ENCODE measurements at regions not wholly inside any gene's neighbourhood (a gene's known extent, or its start where the extent isn't known, plus 50 kb on each side); places are given as distances from the start of the nearest gene placed in this dataset.
A peak's percentile ranks its signal among the peaks of the same experiment; 100 is the strongest.

GRCh38 chr2:129728035-129728972 is 251.2 kb upstream of the RAB6C start:
- DNase-seq (ENCODE audit: low spot score) = peak; percentile 9

DNA sequence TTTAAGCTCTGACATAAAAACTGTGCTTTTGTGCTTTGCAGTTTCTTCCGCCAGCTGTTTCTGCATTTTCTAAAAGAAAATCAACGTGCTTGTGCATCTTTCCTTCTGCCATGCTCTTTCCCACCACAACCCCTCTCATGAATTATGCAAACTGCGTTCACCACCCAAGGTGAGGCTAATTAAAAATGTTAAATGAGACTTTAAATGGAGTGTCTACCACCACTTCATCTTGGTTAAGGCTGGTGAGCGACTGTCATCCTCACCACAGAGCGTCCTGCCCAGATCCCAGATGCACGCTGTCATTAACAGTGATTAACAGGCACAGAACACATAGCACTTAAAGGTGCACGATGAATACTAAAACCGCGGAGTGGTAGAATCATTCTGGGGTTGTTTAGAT is 250.5 kb upstream of the RAB6C start:
- no peak for DNase-seq (ENCODE audit: low spot score)

DNA sequence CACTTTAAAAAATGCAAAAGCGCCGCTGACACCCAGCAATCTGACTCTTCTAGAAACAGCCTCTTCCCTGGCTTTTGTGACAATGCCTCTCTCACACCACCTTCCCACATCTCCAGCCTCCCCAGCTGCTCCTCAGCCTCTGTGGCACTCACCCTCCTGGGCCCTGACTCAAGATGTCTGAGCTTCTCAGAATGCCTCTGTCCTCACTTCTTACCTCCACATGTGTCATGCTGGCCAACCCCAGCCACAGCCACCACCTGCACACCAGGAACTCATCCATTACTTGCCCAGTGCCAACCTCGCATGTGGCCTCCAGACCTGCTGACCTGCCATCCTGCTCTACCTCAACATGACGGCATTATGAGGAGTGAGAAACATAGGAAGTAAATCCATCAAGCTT is 249.8 kb upstream of the RAB6C start:
- DNase-seq (ENCODE audit: low spot score) = no peak

- no peak for DNase-seq (ENCODE audit: low spot score)
Measured at GRCh38 chr2:129730979-129731378, 248.5 kb upstream of the RAB6C start.

DNA sequence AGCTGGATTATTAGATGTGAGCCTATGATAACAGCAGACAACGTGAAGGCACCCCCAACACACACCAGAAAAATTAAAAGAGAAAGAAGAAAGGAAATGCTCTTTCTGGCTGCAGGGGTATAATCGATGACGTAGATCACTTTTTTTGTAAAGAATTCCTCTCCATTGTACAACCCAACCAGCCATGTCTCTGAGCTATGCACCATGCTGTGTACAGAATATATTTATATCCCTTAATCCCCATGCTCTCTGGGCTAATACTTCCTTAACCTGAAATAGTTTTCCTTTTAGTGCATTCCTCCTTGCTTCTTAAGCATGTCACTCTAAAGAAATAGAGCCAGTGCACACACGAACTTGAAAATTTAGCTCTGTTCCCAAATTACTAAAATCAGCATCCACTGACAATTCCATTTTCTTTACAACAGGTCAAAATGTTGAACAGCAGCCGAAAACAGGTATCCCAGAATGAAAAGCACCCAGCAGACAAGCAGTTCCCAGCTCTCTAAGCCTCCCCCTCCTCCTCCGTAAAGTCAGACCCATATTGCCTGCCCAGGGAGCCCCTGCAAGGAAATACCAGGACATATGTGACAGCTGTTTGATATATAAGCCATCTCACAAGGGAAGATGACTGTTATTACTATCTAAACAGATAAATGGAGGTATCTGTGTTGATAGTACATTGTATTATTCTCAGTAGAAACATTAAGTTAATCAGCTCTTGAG is 247.4 kb upstream of the RAB6C start:
- no peak for DNase-seq (ENCODE audit: low spot score)

DNA sequence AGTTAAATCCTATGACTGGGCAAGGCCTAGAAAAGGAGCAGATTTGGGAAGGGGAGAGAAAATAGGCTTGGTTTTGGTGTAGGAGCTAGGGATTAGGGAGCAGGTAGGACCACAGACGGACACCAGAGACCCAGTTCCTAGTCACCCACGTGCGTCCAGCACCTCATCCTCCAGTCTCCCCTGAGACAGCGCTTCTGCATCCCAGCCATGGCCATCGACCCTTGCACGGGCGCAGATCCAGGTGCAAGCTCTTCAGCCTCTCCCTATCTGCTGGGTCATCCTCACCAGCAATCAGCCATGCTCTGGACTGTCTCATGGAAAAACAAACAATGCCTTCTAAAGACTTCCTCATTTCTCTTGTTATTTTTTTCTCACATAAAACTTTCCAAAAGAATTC is 246.8 kb upstream of the RAB6C start:
- DNase-seq (ENCODE audit: low spot score) = no peak

DNA sequence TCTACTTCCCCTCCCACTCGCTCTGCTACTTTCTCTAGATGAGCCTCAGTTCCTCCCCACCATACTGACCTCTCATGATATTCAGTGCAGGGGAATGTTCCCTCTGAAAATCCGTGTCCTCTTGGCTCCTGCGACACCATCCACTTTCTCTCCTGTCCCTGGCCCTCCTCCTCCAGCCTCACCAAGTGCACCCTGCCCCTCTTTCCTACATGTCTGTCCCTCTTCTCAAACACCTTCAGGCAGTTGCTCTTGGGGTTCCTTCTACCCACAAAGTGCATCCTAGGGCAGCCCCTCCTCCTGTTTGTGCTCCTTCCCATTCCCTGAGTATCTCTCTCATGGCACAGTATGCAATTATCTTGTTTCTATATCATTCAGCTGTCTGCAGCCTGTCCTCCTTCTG is 246.4 kb upstream of the RAB6C start:
- no peak for DNase-seq (ENCODE audit: low spot score)

DNA sequence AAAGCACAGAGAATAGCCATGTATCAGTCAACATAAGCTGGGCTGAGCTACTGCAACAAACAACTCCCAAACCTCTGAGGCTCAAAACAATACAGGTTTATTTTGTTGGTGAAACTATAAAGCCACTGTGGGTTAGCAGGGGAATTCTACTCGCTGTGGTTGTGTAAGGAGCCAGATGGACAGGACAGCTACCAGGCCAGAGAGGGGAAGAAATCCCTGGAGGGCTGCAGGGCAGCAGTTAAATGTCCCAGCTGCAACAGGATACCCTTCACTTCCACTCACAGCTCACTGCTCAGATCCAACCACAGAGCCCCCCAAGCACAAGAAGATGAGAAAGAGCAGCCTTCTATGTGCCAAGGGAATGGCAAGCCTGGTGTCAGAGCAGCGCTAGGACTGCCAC is 245.9 kb upstream of the RAB6C start:
- DNase-seq (ENCODE audit: low spot score) = no peak

DNA sequence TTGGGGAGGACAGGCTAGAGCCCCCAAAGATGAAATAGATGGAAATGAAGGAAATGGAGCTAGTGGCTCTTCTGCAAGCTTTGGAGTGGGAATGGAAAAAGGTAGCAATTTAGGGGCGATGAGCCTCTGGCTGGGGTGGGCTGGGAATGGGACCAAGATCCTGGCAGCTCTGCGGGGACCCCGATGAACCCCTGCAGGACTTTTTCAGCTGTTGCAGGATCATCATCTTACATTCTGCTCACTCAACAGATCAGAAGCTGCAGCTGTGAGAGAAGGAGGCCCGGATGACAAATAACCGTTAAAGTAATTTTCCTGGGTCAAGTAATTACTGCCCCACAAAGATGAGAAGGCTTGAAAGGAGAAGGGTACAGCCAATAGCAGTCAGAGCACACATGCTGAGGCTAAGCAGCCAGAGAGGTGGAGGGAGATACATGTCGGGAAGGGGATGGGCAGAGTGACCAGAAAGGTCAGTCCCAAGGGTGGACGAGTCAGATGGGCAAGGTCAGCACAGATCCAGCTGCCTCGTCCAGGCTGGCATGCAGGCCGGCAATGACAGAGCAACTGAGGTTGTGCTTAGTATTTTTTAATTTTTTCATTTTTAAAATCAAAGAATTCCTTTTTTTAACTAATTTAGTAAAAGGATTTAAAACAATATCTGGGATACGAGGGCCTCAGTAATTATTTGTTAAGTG is 245.0 kb upstream of the RAB6C start:
- no peak for DNase-seq (ENCODE audit: low spot score)

DNA sequence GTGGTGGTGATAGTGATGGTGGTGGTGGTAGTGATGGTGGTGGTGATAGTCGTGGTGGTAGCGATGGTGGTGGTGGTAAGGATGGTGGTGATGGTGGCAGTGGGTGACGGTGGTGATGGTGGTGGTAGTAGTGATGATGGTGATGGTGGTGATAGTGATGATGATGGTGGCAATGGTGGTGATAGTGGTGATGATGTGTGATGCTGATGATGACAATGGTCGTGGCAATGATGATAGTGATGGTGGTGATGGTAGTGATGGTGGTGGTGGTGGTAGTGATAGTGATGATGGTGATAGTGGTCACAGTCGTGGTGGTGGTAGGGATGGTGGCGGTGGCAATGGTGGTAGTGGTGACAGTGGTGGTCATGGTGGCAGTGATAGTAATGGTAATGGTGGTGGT is 243.9 kb upstream of the RAB6C start:
- no peak for DNase-seq (ENCODE audit: low spot score)

DNA sequence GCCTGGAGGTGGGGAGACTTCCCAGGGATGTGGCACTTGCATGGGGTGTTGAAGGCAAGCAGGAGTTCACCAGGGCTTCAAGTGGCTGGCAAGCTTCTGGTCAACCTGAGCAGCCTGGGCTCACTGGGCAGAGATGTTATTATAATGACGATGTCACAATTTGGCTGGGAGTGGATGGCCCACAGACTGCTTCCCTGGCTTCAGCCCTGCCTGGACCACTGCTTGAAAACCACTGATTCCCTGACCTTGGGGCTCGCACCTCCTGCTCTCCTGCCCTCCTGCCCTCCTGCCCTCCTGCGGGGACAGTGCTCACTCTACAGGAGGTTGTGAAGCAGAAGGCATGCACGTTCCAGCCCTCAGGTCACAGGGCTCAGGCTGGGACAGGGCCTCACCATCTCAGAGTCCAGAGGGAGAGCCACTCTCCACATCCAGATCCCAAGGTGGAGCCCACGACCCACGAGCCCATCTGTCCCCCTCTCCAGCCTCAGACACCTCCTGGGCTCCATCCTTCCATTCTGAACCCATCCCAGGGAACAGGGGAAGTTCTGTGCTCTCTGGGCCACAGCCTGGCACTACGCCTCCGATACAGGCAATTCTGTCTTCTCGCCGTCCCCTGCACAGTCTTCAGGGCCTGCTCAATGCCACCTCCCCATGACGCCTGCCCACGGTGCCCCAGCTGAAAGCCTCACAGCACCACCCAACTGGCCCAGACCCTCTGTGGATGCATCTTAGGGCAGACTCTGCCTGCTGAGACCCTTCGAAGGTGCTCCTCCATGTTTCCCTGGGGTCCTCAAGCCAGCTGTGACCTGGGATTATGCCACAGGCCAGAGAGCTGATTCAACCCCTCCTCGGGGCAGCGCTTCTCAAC is 241.6 kb upstream of the RAB6C start:
- no peak for DNase-seq (ENCODE audit: low spot score)

DNA sequence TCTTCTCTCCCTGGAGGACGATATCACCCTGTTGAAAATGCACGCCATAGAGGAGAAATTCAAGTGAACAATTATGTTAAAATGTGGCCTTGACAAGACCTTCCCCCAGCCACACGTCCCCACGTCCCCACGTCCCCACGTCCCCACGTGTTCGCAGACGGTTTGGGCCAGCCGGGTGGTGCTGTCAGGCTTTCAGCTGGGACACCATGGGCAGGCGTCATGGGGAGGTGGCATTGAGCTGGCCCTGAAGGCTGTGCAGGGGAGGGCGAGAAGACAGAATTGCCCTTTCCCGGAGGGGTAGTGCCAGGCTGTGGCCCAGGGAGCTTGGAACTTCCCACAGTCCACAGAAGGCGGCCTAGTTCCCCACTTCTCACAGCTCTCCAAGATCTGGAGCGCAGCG is 240.7 kb upstream of the RAB6C start:
- DNase-seq (ENCODE audit: low spot score) = no peak

- no peak for DNase-seq (ENCODE audit: low spot score)
Measured at GRCh38 chr2:129740504-129740903, 239.0 kb upstream of the RAB6C start.

- DNase-seq (ENCODE audit: low spot score) = no peak
Measured at GRCh38 chr2:129741165-129741564, 238.3 kb upstream of the RAB6C start.

DNA sequence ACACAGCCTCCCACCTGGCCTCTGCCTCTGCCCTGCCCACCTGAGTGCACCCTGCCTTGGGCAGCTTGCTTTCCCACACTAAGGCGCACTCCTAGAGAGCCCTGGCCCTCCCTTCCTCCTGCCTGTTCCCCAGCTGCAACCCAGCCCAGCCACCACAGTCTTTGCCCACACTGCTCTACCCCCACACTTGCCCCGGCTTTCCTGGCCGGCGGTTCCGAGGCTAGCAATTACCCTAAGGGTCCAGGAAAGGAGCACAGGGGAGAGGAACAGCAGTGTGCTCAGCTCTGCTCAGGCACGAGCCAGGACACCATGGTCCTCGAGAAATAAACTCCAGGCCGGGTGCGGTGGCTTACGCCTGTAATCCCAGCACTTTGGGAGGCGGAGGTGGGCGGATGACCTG is 237.8 kb upstream of the RAB6C start:
- no peak for DNase-seq (ENCODE audit: low spot score)

- DNase-seq (ENCODE audit: low spot score) = no peak
Measured at GRCh38 chr2:129742415-129743180, 236.9 kb upstream of the RAB6C start.

- DNase-seq (ENCODE audit: low spot score) = no peak
Measured at GRCh38 chr2:129744141-129744540, 235.3 kb upstream of the RAB6C start.

- DNase-seq (ENCODE audit: low spot score) = no peak
Measured at GRCh38 chr2:129744649-129745048, 234.8 kb upstream of the RAB6C start.

- DNase-seq (ENCODE audit: low spot score) = no peak
Measured at GRCh38 chr2:129747500-129748125, 231.9 kb upstream of the RAB6C start.

DNA sequence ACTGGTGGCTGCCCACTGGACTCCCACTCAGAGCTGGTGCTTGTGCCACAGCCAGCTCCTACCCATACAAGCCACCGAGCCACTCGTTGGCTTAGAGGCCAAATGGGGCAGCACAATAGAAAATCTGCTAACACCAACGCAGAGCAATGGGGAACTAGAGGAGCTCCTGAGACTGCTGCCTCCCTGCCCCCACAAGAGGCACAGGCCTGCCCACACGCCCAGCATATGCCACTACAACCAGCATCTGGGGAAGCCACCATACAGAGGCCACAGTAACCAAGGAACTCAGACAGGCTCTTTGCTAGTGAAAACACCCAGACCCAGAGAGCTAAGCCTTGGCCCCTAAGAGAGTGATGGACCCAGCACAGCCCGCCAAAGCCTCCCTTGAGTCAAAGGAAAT is 231.2 kb upstream of the RAB6C start:
- no peak for DNase-seq (ENCODE audit: low spot score)

DNA sequence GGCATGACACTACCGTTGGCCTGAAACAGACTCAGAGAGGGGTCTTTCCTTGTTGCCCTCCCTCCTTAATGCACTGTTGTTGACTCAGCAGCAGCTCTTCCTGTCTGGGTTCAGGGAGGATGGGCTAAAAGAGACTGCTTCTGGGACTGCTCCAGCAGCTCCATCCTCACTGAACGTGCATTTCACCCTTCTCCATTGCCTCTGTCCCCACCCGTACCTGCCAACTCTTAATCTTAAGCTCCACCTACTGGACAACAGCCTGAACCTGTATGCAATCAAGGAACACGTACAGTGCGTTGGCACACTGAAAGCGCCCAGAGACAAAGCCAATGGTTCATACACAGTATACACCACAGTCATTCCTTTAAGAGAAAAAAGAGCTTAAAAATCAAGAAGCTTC is 230.8 kb upstream of the RAB6C start:
- no peak for DNase-seq (ENCODE audit: low spot score)
